Stimulated activated CD4-positive, alpha-beta T cell treated with anti-CD3 and anti-CD28 coated beads, Interleukin-4, amount 100 ng/mL, for 24 hours (primary cell): ENCODE measurements at regions not wholly inside any gene's neighbourhood (a gene's known extent, or its start where the extent isn't known, plus 50 kb on each side); places are given as distances from the start of the nearest gene placed in this dataset.
"Not testable (repeated sequence)": the region's sequence is repeated elsewhere in the genome, so short reads cannot be mapped to it uniquely, and the experiment has no call there.

Source experiments
- DNase-seq: peaks from one replicate; pipeline ENCODE4 v3.0.0-alpha.2; 2020

- no peak for DNase-seq
Measured at GRCh38 chr12:67853204-67853603, 136.0 kb upstream of the IFNG-AS1 start.

GRCh38 chr12:67854351-67854750, 134.9 kb upstream of the IFNG-AS1 start:
- DNase-seq = no peak

- no peak for DNase-seq
Measured at GRCh38 chr12:67855103-67855502, 134.1 kb upstream of the IFNG-AS1 start.

- DNase-seq = no peak
Measured at GRCh38 chr12:67871231-67871630, 118.0 kb upstream of the IFNG-AS1 start.

GRCh38 chr12:67873355-67873754, 115.9 kb upstream of the IFNG-AS1 start:
- no peak for DNase-seq

GRCh38 chr12:67876305-67876915, 112.8 kb upstream of the IFNG-AS1 start:
- DNase-seq = no peak

GRCh38 chr12:67877727-67878126, 111.5 kb upstream of the IFNG-AS1 start:
- DNase-seq = no peak

GRCh38 chr12:67879937-67880336, 109.3 kb upstream of the IFNG-AS1 start:
- no peak for DNase-seq

GRCh38 chr12:67881565-67881964, 107.7 kb upstream of the IFNG-AS1 start:
- DNase-seq = no peak

GRCh38 chr12:67884596-67884995, 104.7 kb upstream of the IFNG-AS1 start:
- DNase-seq = no peak

GRCh38 chr12:67885375-67886169, 103.7 kb upstream of the IFNG-AS1 start:
- DNase-seq = no peak

GRCh38 chr12:67887065-67887464, 102.2 kb upstream of the IFNG-AS1 start:
- DNase-seq = no peak

GRCh38 chr12:67889931-67890330, 99.3 kb upstream of the IFNG-AS1 start:
- no peak for DNase-seq

- DNase-seq = no peak
Measured at GRCh38 chr12:67890726-67891258, 98.5 kb upstream of the IFNG-AS1 start.

- no peak for DNase-seq
Measured at GRCh38 chr12:67891596-67891995, 97.7 kb upstream of the IFNG-AS1 start.

- no peak for DNase-seq
Measured at GRCh38 chr12:67892259-67893021, 96.8 kb upstream of the IFNG-AS1 start.

GRCh38 chr12:67893022-67893580, 96.1 kb upstream of the IFNG-AS1 start:
- no peak for DNase-seq

GRCh38 chr12:67900418-67900817, 88.8 kb upstream of the IFNG-AS1 start:
- DNase-seq = not testable (repeated sequence)

GRCh38 chr12:67909091-67909531, 80.1 kb upstream of the IFNG-AS1 start:
- DNase-seq = no peak

- no peak for DNase-seq
Measured at GRCh38 chr12:67909681-67910080, 79.6 kb upstream of the IFNG-AS1 start.

- DNase-seq = no peak
Measured at GRCh38 chr12:67910360-67911274, 78.6 kb upstream of the IFNG-AS1 start.

- no peak for DNase-seq
Measured at GRCh38 chr12:67911275-67911600, 78.0 kb upstream of the IFNG-AS1 start.
